Colon (tissue), 2 donors: ENCODE measurements at regions not wholly inside any gene's neighbourhood (a gene's known extent, or its start where the extent isn't known, plus 50 kb on each side); places are given as distances from the start of the nearest gene placed in this dataset.

ENCODE experiments used
- FAIRE-seq: peaks from 2 replicates; lab custom pipeline; 2012; peaks lifted over from hg19 to GRCh38; lab: Jason Lieb, UNC
- donor health status: control.
- donor health status: control.

DNA sequence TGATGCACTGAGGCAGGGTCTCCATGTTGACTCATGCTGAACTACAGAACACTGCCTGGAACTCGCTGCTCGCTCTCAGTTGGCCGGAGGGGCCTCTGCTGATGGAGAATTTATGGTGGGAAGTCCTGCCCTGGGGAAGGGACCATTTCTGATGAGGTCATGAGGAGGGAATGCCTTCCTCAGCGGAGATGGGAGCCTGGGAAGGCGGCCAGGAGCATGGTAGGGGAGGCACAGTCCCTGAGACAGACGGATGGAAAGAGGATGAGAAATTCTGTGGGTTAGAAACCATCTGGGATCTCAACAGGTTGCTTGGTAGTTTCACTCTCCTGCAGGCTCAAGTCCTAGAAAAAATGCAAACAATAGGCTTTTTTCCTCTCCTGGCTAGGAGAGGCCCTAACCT is 56.8 kb upstream of the TPM1 start:
- no peak for FAIRE-seq

DNA sequence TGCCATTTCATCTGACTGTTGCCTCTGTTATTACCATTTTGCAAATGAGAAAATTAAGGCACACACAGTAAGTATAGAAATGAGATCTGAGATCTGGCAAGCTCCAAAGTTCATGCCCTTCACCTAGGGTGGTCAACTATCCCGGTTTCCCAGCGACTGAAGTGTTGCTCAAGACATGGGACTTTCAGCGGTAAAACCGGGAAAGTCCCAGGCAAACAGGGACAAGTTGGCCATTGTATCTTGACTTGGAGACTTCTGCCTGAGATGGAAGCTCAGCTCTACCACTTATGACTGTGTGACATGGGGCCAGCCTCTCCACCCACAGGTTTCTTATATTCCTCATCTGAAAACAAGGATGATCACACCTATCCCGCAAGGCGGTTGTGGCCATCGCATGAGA is 55.6 kb upstream of the TPM1 start:
- FAIRE-seq, result no peak

DNA sequence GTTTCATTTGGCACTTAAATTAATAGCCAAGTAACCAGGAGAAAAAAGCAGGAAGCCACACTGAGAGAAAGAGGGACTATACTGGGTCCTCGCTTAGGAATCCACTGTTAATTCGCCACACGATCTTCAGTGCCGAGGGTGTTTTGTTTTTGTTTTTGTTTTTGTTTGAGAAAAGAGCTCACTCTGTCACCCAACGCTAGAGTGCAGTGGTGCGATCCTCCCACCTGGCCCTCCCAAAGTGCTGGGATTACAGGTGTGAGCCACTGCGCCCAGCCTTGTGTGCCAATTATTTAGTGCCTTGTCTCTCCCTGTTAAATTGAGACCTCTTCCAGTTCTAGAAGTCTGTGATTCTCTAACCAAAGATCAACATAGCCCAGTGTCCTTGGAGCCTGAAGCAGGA is 53.8 kb upstream of the TPM1 start:
- no peak for FAIRE-seq

DNA sequence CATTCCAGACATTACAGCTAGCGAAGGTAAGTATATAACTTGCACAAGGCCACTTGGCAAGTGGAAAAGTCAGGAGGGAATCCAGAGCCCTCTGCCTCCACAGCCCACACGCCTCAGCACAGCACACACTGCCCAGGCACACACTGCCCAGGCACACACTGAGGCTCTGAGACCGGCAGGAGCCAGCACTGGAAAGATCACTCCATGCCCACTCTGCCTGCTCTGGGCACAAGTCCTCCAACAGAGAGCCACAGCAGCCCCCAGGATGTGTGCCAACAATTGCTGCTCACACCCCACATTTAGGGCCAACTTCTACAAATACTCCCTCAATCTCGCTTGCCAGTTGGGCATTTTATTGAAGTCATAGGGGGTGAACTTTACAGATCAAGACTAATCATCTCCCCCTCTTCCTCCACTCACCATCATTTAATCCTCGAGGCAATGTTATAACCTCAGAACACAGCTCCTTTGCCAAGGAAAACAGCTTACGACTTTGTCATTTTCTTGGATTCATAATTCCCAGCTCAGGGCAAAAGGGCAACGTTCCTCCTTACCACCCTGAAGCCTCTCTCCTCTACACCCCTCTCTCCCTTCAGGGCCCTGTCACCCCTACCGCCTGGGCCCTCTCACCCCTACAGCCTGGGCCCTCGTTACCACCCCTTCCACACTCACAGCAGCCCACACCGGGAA is 53.0 kb upstream of the TPM1 start:
- FAIRE-seq, result no peak

DNA sequence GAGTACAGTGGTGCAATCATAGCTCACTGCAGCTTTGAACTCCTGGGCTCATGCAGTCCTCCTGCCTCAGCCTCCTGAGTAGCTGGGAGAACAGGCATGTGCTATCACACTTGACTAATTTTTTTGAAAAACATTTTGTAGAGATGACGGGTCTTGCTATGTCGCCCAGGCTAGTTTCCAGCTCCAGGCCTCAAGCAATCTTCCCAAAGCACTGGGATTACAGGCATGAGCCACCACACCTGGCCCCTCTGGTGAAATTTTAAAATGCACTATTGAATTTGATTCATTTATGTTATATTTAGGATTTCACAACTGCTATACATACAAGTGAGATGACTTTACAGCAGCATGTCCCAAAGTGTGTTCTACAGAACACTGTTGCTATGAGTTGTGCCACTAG is 50.8 kb upstream of the TPM1 start:
- no peak for FAIRE-seq

DNA sequence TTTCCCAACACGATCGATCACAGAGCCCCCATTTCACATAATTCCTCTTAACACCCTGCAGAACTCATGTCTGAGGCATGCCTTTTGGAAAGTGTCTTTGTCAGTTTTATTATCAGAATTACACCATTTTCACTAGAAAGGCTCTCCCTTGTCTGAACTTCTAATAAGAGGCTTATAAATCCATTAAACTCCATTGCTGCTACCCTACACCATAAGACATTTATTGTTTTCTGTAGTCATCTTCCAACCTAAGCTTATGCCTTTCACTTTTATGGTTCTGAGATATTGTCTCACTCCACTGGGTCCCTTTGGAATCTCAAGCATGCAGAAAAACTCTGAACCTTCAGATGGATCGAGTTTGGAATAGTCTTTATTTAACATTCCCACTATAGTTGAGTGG is 50.2 kb upstream of the TPM1 start:
- FAIRE-seq, result no peak
